HG03575 (cell line): ENCODE measurements at regions not wholly inside any gene's neighbourhood (a gene's known extent, or its start where the extent isn't known, plus 50 kb on each side); places are given as distances from the start of the nearest gene placed in this dataset.
"Not testable (repeated sequence)": the region's sequence is repeated elsewhere in the genome, so short reads cannot be mapped to it uniquely, and the experiment has no call there.

Experiments used
- ATAC-seq: cut with Tn5 transposase; IDR thresholded peaks from one replicate; pipeline ENCODE4 v1.9.1; 2021; ENCODE audit not compliant: unreplicated experiment, insufficient number of reproducible peaks, low FRiP score; ENCODE audit errors: extremely low read depth

- ATAC-seq: no peak
These were observed 902.8 kb downstream of the SLC16A7 start for GRCh38 chr12:60498656-60499055.

GRCh38 chr12:60501124-60501729, 905.4 kb downstream of the SLC16A7 start:
- ATAC-seq: no peak

- no peak for ATAC-seq
These were observed 927.0 kb downstream of the SLC16A7 start for GRCh38 chr12:60522684-60523400.

GRCh38 chr12:60529261-60529660, 933.4 kb downstream of the SLC16A7 start:
- ATAC-seq: no peak

GRCh38 chr12:60529723-60530122, 933.9 kb downstream of the SLC16A7 start:
- ATAC-seq: no peak

GRCh38 chr12:60535363-60535762, 939.5 kb downstream of the SLC16A7 start:
- ATAC-seq: no peak

GRCh38 chr12:60539592-60539991, 943.8 kb downstream of the SLC16A7 start:
- ATAC-seq: no peak

- ATAC-seq: no peak
These were observed 973.1 kb downstream of the SLC16A7 start for GRCh38 chr12:60568914-60569313.

GRCh38 chr12:60577607-60578006, 981.8 kb downstream of the SLC16A7 start:
- no peak for ATAC-seq

GRCh38 chr12:60587664-60588063, 991.8 kb downstream of the SLC16A7 start:
- ATAC-seq: not testable (repeated sequence)

- no peak for ATAC-seq
These were observed 998.3 kb downstream of the SLC16A7 start for GRCh38 chr12:60594035-60594711.

- ATAC-seq: no peak
These were observed 1006.8 kb downstream of the SLC16A7 start for GRCh38 chr12:60602601-60603000.

- not testable (repeated sequence) for ATAC-seq
These were observed 1007.6 kb downstream of the SLC16A7 start for GRCh38 chr12:60603475-60603874.

GRCh38 chr12:60616400-60616799, 1020.6 kb downstream of the SLC16A7 start:
- ATAC-seq: no peak

- no peak for ATAC-seq
These were observed 1035.0 kb downstream of the SLC16A7 start for GRCh38 chr12:60630796-60631195.

GRCh38 chr12:60644076-60644475, 1048.2 kb downstream of the SLC16A7 start:
- ATAC-seq: no peak

GRCh38 chr12:60666895-60667294, 1071.1 kb downstream of the SLC16A7 start:
- no peak for ATAC-seq

GRCh38 chr12:60672949-60673348, 1077.1 kb downstream of the SLC16A7 start:
- no peak for ATAC-seq

GRCh38 chr12:60684988-60685655, 1089.3 kb downstream of the SLC16A7 start:
- no peak for ATAC-seq

GRCh38 chr12:60689137-60689536, 1093.3 kb downstream of the SLC16A7 start:
- no peak for ATAC-seq
